HG03045 (cell line): ENCODE measurements at regions not wholly inside any gene's neighbourhood (a gene's known extent, or its start where the extent isn't known, plus 50 kb on each side); places are given as distances from the start of the nearest gene placed in this dataset.

Source experiments
- ATAC-seq: cut with Tn5 transposase; IDR thresholded peaks from one replicate; pipeline ENCODE4 v1.9.1; 2021; ENCODE audit warnings: mild to moderate bottlenecking, moderate library complexity; ENCODE audit not compliant: unreplicated experiment

DNA sequence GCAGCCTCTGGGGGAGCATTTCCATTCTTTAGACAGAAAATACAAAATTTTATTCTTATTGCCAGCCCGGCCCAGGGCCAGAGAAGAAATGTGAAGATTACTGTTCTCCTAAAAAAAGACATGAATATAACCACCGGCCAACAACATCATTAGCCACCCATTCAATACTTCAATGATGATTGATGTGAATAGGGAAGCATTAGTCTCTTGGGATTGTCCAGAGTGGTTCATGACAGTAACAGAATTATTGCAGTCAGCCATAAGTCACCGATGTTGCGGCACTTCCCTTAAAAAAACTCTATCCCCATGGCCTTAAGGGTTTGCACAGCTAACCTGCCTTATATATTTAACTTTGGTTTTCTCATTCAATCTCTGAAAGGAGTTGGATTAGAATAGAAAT is 418.7 kb downstream of the CENPC start:
- no peak for ATAC-seq

DNA sequence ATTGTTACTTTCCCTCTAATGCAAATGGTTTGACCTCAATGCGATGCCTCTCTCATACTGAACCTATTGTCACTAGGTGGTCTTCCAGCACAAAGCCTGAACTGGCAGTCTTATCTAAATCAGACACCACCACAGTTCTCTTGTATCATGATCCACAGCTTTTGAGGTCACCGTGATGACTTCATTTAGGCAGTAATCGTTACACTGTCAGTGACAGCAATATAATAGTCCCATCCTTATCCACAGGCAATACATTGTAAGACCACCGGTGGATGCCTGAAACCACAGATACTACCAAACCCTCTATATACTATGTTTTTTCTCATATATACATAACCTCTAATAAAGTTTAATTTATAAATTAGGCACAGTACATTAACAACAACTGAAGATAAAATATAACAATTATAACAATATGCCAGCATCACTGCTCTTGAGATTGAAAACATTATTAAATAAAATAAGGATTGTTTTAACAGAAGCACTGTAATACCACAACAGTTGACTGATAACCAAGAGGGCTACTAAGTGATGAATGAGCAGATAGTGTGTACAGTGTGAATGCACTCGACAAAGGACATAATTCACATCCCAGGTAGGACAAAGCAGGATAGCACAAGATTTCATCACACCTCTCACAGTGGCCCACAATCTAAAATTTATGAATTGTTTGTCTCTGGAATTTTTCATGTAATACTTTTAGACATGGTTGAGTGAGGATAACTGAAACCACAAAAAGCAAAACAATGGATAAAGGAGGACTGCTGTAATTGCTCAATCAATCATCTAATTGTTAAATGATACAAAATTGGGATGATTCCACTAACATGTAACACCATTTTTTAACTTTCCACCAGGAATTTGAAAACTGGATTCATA is 419.4 kb downstream of the CENPC start:
- no peak for ATAC-seq

DNA sequence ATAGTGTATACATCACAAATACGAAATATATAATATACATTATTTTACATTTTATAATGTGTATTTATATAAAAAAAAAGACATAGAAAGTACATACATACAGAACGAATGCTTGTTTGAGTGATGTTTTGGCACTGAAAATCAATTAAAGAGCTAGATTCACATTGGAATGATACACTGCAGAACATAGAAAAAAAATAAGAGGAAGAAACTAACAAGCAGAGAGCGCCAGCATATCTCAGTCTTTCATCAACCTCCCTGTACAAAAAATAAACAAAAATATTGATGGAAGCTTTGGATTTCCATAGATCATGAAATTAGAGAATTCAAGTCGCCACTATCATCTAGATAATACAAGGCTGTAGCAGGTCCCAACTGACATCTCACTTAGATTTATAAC is 420.6 kb downstream of the CENPC start:
- no peak for ATAC-seq

DNA sequence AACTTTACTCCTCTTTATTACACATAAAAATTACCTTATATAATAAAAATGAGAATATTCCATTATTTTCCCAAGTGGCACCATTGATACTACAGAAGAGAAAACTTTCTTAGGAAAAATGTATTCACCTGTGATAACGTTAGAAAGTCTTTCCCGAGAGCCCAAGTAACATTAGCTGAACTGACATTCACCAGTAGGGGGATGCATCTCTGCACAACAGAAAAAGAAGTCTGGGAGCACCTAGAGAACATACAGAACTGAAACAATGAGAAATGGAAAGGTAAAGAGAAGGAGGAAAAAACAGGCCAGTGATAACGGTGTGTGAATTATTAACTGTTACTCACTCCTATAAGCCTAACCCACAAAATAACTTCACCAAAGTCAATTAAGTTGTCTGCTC is 423.3 kb downstream of the CENPC start:
- ATAC-seq = no peak

DNA sequence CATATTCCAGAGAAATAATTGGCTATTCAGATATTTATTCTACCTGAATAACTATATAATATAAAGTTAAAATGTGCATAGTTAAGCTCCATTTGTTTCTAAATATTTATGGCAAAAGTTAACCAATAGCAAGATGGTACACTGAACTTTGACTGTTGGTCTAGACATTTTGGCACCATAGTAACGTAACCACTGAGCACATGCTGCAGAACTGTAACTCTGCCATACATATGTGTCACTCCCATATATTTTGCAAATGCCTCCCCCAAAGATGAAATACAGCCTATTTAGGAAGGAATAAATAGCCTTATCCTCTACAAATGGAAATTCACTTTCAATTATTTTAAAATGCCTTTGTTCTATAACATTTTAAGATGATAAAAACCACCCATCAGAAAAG is 424.9 kb downstream of the CENPC start:
- no peak for ATAC-seq

DNA sequence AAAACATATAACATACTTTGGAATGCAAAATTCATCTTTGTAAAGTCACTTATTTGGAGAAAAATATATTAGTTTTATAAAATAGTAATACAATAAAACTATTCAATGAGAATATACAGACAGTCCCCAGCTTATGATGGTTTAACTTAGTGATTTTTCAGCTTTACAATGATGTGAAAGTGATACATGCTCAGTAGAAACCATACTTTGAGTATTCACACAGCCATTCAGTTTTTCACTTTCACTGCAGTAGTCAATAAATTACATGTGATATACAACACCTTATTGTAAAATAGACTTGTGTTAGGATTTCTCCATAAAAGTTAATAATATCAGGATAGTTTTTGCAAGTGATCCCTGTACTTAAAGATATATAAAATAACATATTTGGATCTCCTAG is 436.0 kb downstream of the CENPC start:
- no peak for ATAC-seq

DNA sequence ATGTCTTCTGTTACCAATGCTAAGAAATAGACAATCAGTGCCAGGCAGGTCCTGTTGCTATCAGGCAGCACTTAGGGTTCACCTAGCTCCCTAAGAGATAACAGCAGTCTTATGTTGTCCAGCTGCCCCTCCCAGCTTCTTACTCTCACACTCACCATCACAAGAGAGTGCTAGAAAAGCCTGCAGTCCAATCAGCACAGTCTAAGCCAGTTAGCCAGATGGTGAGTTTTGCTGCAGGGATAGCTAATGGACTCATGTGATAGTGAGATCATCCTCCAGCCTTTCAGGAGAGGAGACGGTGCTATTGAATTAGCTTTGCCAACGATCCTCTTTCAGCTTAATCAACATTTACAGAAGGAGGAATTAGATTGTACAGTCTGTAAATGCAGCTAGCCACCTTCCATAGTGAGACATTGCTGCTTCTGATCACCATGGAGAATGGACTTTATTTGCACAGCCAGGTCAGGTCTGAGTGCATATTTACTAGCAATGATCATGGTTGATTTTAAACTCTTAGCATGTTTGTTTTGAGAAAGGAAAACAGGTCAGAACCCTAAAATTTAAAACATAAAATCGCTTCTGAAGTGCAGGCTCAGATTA is 438.3 kb downstream of the CENPC start:
- no peak for ATAC-seq

DNA sequence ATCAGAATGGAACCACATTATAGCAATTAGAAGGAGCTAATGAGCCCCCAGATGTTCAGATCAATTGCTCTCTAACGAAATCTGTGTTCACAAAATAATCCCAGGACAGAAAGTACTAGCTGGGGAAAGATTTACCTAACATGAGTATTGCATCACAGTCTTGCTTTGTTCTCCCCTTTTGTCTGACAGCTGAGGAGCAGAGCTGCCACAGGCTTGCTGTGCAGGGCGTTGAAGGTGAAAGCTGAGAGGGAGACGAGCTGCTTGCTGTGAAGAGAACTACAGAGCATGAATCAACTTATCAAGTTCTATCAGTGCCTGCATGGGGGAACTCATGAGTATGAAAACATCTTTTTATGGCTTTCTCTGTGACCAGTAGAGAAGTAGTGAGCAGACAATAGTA is 441.2 kb downstream of the CENPC start:
- ATAC-seq = no peak

DNA sequence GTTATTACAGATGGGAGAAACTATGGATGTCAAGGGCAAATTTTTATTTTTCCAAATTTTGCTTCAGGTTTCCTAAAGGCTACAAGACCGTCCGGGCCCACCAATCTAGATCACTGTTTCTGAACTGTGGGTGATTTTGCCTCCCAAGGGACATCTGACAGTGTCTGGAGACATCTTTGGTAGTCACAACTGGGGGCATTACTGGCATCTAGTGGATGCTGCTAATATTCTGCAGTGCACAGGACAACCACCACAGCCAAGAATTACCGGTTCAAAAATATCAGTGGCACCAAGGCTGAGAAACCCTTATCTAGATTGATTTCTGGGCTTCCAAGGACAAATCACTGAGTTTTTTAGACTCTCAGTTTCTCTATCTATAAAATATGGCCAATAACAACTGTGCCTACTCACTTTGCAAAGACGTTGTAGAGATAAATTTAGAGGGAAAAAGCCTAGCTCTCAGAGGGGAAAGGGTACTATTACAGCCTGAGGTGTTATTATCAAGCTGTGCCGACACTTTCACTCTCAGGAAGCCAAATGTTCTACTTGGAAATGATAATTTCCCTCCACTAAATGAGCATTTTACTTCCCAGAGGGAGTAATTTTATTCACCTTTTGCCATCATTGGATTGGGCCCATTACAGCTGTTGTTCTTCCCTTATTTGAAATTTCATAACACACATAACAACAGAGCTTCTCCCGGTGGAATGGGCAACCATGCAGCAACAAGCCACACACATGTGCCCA is 442.1 kb downstream of the CENPC start:
- no peak for ATAC-seq

DNA sequence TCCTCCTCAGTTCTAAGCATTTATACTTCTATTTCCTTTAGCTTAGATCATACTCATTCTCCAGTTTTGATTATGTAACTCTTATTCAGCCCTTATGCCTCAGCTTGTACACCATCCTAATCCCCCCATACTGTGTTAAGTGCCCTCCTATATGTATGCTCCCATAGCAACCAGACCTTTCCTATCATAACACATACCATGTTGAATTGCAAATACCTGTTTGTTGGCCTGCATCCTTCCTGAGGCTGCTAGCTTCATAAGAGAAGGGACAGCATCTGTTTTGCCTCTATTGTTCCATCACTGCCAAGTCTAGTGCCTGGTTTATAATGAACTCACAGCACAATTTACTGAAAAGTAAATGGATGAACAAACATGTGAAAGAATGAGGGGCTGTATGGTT is 443.7 kb downstream of the CENPC start:
- ATAC-seq = no peak

DNA sequence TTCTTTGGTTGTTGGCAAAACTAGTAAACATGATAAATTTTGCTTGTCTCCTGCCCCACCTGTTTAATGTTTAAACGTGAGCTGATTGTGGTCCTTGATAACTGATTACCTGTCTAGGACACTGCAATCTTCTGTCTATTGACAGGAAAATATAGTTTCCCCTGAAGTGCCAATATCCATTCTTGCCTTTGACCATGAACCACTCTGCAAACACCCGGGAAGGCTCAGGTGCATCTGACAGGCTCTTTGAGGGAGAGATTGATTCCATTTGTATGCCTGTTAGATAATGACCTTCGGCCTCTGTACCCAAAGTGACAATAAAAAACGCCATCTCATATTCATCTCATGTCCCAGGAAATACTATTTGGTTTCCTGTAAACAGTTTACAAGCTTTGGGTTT is 453.0 kb downstream of the CENPC start:
- ATAC-seq = no peak

DNA sequence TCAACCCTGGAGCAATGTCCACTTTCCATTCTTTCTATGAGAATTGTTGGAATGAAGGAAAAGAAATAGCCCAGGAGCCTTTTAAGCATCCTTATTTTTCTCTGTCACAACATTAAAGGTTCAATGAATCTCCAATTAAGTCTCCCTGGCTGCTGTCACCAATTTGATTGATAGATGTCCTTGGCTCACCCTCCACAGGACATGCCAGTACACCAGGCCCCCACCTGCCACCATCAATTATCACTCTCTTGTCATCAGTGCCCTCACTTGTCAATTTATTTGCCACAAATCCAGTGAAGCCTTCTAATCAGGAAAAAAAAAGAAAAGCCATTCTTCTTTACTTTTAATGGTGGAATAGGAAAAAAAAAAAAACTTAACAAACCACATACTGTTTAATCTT is 453.6 kb downstream of the CENPC start:
- ATAC-seq = no peak

DNA sequence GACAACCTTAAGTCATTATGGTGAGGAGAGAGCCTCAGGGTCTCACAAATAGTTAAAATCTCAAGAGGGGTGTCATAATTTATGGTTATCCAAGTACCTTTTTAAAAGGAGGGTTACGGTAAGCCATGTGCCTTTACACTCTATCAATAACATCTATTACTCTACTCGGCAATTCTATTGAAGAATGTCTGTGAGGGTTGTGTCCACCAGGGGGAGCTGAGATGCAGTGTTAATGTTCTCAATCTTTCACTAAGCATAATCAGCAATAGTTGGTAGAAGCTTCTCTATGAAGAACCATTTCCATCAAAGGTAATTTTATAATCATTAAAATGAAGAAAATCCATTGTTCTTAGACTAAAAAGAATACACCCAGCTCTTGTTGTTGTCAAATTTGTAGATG is 457.4 kb downstream of the CENPC start:
- peak; percentile 76 for ATAC-seq

DNA sequence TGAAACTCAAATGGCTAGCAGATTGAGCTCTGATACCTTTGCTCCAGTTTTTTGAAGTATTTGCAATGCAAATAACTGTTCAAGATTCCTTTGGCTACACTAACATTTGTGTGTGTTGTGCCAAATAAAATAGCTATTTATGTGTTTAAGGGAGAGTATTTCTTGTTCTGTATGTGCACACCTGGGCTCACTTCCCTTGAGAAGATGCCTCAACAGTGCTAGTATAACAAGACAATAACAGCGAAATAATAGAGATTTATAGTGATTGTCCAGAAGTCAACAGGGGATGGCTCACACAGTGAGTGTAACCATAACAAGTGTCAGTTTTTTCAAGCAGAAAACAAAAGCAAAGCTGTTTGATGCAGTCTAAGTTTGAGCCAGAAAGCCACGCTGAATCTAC is 460.5 kb downstream of the CENPC start:
- ATAC-seq = no peak

DNA sequence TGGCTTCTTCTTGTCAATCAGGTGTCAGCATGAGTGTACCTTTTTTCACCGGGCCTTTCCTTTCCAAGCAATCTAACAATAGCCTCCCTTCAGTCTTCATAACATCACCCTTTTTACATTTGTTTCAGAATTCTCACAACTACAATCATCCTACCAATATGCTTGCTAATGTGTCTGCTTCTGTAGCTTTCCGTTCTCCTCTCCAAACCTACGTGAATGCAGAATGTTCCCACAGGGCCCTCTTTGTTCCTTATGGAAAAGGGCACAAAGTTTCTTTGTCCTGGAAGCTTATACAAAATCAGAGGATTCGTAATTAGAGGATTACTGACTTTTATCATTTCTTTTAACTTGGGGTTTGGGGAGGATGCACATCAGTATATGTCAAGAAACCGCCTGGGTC is 461.8 kb downstream of the CENPC start:
- ATAC-seq = no peak

DNA sequence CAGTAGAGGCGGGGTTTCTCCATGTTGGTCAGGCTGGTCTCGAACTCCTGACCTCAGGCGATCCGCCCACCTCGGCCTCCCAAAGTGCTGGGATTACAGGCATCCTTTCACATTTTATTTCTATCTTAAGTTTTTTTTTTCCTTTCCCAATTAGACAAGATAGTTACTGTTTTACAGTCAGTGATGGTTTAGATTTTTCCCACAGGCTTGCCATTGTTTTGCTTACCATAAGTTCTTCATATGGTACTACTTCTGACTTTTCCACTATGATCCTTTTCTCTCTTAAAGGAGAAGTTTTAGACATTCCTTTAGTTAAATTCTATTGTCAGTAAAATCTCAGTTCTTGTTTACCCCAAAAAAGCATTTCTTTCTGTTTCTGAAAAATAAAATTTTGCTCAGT is 462.6 kb downstream of the CENPC start:
- no peak for ATAC-seq

DNA sequence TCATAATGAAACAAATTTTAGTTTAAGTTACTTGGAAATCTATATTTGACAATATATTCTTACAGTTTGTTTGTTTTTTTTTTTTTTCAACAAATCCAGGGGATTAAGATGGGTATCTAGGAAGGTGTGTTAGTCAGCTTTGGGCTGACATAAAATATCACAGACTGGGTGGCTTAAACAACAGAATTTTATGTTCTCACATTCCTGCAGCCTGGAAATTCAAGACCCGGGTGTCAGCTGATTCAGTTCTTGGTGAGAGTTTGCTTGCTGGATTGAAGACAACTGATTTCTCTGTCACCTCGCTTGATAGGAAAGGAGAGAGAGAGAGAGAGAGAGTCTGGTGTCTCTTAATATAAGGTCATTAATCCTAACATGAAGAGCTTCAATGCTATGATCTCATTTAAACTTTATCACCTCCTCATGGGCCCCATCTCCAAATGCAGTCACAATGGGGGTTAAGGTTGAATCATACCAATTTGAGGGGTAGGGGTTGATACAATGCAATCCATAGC is 465.2 kb downstream of the CENPC start:
- no peak for ATAC-seq

DNA sequence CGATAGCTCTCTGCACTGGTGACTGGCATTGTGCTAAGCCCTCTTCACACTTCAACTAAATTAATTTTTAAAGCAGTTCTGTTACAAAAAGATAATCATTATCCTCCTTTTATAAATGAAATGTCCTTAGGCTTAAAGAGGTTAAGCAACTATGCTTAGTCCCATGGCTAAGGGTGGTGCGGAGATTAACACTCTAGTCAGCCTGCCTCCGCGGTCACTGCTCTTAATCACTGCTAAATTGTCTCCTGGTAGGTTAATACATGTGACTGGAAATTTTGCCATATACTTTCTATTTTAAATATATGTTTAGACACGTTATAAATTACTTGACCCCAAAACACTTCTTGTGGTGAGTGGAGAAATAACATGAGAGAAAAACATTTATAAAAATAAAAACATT is 473.7 kb downstream of the CENPC start:
- no peak for ATAC-seq

DNA sequence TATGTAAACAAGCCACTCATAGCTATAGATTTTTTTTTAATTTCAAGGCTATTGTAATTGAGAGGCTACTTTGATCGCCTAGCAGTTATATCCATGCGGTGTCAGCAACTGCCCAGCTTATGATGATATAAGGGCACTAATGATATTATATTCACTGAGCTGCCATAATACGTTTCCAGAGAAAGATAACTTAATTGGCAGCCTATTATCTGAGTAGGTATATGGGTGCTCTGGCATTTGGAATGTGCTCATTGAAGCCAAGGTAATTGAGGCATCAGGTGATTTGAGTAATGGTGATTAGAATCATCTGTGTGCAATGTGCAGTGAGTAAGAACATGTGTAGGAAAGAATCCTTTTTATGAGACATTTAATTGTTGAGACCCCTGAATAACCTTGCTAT is 490.0 kb downstream of the CENPC start:
- no peak for ATAC-seq

DNA sequence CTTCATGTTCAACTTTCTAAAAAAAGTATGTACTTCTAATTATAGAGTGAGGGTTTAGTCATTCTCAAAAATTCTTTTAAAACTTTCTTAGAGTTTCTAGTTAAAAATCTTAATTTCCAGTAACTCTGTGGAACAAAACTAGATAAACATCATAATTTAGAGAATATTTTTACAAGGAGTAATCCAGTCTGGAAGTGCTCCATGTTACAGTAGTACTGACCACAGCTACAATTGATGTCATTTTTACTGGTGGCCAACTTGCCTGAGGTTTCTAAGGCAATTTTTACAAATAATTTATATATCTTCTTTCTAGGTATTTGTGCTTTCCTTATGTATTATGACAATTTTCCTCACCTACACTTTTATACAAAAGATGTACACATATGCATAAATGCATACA is 490.4 kb downstream of the CENPC start:
- no peak for ATAC-seq

DNA sequence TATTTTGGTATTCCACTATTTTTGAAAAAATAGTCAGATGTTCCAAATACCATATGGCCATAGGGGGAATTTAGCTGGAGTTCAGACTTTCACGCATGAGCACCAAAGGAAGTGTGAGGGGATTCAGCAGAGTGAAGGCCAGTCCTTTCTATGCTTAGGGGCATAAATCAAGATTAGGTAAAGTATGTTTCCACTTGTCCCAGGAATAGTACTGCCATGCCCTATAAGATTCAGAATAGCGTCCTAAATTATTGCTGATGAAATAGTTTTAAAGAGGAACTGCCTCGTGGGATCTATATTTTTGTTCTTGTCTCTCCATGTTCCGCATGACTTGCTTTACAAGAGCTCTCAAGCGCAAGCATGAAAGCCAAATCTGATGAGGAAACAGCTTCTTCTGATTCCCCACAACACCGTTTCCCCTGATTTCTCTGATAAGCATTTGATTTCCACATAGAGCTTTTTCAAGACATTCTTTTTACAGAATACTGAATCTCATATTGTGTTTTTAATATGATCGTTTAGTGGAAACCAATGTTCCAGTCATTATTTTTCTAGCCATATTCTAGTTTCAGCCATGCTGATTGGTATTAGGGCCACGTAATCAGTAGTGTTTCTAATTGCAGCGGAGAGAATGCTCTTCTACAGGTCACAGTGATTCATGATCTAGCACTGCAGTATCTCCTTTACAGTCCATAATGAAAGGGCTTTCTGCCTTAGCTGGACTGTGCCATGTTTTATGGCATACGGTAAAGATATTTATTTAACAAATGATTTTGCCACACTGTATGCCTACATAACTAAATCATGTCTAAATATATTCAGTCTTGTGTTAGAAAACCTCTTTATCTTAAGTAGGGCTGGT is 492.3 kb downstream of the CENPC start:
- ATAC-seq = no peak
